ENCODE measurements at regions not wholly inside any gene's neighbourhood (a gene's known extent, or its start where the extent isn't known, plus 50 kb on each side); places are given as distances from the start of the nearest gene placed in this dataset.

DNA sequence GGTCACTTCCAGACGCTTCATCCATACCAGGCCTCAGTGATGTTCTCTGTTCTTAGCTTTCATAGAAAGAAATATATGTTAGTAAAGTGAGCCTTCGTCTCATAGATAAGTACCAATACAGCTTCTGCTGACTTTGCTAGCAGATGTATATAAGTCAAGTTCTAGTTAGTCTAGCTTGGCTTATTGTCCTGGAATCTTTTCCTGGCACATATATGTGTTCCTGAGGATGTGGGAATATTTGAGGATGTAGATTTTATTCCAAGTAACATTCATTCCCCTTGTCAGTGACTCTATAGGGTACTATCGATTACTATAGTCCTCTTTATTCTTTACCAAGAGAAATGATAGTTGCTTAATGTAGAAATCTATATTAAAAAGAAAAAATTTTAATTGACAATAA lies 135.2 kb upstream of the FAM9C start:
- TF ChIP-seq FOXA1 (IDR thresholded peaks at IDR 0.05) (no peak), CTCF (IDR thresholded peaks at IDR 0.05; ENCODE audit: low read depth, low read length, missing input control) (no peak), EGR1 (IDR thresholded peaks at IDR 0.05; ENCODE audit: low read depth in 2 of 2) (no peak), TAF1 (conservative IDR thresholded peaks at IDR 0.05) (no peak), YY1 (IDR thresholded peaks at IDR 0.05) (no peak), MAX (IDR thresholded peaks at IDR 0.05) (no peak), JUND (IDR thresholded peaks at IDR 0.05) (no peak), RAD21 (IDR thresholded peaks at IDR 0.05) (no peak), NR2F2 (IDR thresholded peaks at IDR 0.05) (no peak), GABPA (IDR thresholded peaks at IDR 0.05 in 1 of 2, conservative IDR thresholded peaks at IDR 0.05 in 1 of 2) (no peak), SP1 (IDR thresholded peaks at IDR 0.05) (no peak), ATF3 (IDR thresholded peaks at IDR 0.05) (no peak), HNF4A (conservative IDR thresholded peaks at IDR 0.05) (no peak)
- TF ChIP-seq, protein P1, sequence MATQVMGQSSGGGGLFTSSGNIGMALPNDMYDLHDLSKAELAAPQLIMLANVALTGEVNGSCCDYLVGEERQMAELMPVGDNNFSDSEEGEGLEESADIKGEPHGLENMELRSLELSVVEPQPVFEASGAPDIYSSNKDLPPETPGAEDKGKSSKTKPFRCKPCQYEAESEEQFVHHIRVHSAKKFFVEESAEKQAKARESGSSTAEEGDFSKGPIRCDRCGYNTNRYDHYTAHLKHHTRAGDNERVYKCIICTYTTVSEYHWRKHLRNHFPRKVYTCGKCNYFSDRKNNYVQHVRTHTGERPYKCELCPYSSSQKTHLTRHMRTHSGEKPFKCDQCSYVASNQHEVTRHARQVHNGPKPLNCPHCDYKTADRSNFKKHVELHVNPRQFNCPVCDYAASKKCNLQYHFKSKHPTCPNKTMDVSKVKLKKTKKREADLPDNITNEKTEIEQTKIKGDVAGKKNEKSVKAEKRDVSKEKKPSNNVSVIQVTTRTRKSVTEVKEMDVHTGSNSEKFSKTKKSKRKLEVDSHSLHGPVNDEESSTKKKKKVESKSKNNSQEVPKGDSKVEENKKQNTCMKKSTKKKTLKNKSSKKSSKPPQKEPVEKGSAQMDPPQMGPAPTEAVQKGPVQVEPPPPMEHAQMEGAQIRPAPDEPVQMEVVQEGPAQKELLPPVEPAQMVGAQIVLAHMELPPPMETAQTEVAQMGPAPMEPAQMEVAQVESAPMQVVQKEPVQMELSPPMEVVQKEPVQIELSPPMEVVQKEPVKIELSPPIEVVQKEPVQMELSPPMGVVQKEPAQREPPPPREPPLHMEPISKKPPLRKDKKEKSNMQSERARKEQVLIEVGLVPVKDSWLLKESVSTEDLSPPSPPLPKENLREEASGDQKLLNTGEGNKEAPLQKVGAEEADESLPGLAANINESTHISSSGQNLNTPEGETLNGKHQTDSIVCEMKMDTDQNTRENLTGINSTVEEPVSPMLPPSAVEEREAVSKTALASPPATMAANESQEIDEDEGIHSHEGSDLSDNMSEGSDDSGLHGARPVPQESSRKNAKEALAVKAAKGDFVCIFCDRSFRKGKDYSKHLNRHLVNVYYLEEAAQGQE (IDR thresholded peaks at IDR 0.05): no peak

All from liver (tissue), 3 donors.